Esophagus muscularis mucosa (tissue), 3 donors: ENCODE measurements at regions not wholly inside any gene's neighbourhood (a gene's known extent, or its start where the extent isn't known, plus 50 kb on each side); places are given as distances from the start of the nearest gene placed in this dataset.

Source experiments
- POLR2A ChIP-seq: fragments of 450-650 bp; IDR thresholded peaks from one replicate; pipeline ENCODE4 v1.6.1; 2017; ENCODE audit warnings: antibody characterized with exemption, moderate library complexity, mild to moderate bottlenecking, low read depth
- POLR2AphosphoS5 ChIP-seq, 2 donors: sonication (generic); formaldehyde crosslinking; IDR thresholded peaks; one replicate each; pipeline ENCODE4 v1.6.1; 2017; ENCODE audit warnings: antibody characterized with exemption in 2 of 2
- TF ChIP-seq, protein P1 (sequence below), 3 experiments: fragments of 200-600 bp in 2 of 3; fragments of 450-650 bp in 1 of 3; sonication (generic) in 2 of 3; IDR thresholded peaks; one replicate each; pipeline ENCODE4 v1.5.1; 2017 to 2019; ENCODE audit warnings: antibody characterized with exemption in 3 of 3, mild to moderate bottlenecking in 2 of 3, moderate library complexity in 1 of 3

DNA sequence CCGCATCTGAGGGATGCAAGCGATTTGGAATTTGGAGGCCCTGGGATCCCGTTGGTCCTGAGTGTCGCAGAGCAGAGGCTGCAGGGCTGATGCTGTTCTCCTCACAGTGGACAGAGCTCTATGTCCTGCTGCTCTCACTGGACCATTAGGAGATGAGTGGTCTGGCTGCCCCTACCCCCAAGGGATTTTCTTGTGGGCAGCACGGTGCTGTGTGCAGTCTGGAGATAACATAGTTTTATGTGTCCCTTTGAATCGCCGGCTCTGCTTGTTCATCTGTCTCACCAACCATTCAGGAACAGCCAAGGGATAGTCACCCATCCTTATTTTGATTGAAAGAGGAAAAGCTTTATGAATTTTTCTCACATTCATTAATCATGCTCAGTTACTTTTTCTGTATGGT is 49.9 kb downstream of the CHRM3 start:
- no peak for TF ChIP-seq POLR2A
- TF ChIP-seq, protein P1, sequence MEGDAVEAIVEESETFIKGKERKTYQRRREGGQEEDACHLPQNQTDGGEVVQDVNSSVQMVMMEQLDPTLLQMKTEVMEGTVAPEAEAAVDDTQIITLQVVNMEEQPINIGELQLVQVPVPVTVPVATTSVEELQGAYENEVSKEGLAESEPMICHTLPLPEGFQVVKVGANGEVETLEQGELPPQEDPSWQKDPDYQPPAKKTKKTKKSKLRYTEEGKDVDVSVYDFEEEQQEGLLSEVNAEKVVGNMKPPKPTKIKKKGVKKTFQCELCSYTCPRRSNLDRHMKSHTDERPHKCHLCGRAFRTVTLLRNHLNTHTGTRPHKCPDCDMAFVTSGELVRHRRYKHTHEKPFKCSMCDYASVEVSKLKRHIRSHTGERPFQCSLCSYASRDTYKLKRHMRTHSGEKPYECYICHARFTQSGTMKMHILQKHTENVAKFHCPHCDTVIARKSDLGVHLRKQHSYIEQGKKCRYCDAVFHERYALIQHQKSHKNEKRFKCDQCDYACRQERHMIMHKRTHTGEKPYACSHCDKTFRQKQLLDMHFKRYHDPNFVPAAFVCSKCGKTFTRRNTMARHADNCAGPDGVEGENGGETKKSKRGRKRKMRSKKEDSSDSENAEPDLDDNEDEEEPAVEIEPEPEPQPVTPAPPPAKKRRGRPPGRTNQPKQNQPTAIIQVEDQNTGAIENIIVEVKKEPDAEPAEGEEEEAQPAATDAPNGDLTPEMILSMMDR (IDR thresholded peaks at IDR 0.05): no peak
- no peak for TF ChIP-seq POLR2AphosphoS5 (IDR thresholded peaks at IDR 0.05)
